ENCODE measurements at regions not wholly inside any gene's neighbourhood (a gene's known extent, or its start where the extent isn't known, plus 50 kb on each side); places are given as distances from the start of the nearest gene placed in this dataset.

DNA sequence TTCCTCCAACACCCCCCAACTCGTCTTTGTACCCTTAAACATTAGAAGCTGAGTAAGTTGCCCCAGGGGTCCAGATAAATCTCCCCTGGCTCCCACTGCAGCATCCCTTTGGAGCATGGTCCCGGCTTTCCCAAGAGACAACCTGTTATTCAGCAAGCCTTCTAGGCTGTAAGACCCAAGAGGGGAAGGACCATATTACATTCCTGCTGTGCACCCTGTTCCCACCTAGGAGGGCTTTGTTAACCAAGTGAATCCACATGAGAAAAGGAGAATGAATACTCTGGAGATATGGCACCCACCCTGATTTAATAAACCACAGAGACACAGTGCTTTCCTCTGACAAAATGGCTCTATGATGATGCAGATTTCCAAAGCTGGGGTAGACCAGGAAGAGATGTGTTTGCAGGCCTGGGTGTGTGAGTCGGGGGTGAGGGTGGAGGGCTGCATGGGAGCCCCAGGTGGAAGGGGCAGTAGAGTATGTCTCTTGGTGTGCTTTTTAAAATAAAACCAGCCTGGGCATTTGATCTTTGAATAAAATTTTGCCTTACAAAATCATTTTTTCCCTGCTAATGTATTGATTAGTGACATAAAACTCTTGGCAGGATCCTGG lies 325.2 kb downstream of the DRD1 start:
- DNase-seq (ENCODE audit: low spot score) = no peak
- H3K4me1 ChIP-seq (ENCODE audit: control insufficient read depth in 1 of 2, low read depth in 2 of 2) = no peaks in the 10 kb centered on the region
- H3K27ac ChIP-seq = no peak overlapping the region
- no peak for TF ChIP-seq CTCF (IDR thresholded peaks at IDR 0.05)
- no peaks in the 10 kb centered on the region for H3K27me3 ChIP-seq (replicated peaks; ENCODE audit: insufficient read depth)
- no peak for ATAC-seq (ENCODE audit: insufficient number of reproducible peaks, low FRiP score, low read depth)
- no peaks in the 10 kb centered on the region for H3K36me3 ChIP-seq
- no peak overlapping the region for H3K4me3 ChIP-seq
- H3K9me3 ChIP-seq = no peaks in the 10 kb centered on the region

DNA sequence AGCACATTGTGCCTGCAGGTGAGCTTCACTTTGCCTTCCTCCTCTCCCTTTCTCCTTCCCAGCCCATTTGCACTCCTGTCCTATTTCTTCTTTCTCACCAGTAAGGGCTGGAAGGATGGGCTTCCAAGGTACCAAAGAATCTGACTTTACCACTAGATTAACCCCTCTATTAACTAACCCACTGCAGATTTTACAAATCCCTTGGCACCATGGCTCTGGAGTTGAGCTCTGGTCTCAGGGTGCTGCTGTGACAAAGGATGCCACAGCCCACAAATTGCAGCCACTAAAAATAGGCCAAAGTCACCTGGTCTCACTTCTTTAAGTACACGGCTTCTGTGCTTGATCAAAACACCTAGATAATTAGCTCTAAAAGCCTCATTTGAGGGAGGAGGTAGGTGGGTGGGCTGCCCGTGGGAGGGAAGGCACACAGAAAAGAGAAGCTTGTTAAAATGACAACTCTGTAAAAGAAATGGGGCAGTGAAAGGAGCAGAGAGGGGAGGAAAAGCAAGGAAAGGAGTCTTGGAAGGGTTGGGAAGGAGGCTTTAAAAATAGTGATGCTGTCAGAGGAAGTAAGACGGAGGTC lies 327.4 kb downstream of the DRD1 start:
- no peaks in the 10 kb centered on the region for H3K9me3 ChIP-seq
- no peak overlapping the region for H3K27ac ChIP-seq
- no peaks in the 10 kb centered on the region for H3K4me1 ChIP-seq (ENCODE audit: control insufficient read depth in 1 of 2, low read depth in 2 of 2)
- H3K36me3 ChIP-seq = no peaks in the 10 kb centered on the region
- H3K27me3 ChIP-seq (replicated peaks; ENCODE audit: insufficient read depth) = no peaks in the 10 kb centered on the region
- no peak overlapping the region for H3K4me3 ChIP-seq
- DNase-seq (ENCODE audit: low spot score) (no peak), ATAC-seq (ENCODE audit: insufficient number of reproducible peaks, low FRiP score, low read depth) (no peak)
- no peak for TF ChIP-seq CTCF (IDR thresholded peaks at IDR 0.05)

DNA sequence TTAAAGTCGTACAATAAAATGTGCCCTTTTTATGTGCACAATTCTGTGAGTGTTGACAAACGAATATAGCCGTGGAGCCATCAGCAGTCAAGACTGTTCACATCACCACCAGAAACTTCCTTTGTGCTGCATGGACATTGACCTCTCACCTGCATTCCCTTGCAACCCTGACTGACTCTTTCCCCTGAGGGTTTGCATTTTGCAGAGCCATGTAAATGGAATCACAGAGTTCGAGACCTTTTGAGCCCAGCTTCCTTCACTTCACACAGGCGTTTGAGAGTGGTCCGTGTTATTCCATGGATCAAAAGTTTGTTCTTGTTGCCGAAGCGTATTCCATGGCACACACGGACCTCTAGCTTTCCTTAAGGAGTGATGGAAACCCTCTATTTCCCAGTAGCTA lies 328.2 kb downstream of the DRD1 start:
- no peak for ATAC-seq (ENCODE audit: insufficient number of reproducible peaks, low FRiP score, low read depth)

GRCh38 chr5:175113947-175114346 lies 330.0 kb downstream of the DRD1 start:
- H3K36me3 ChIP-seq = no peaks in the 10 kb centered on the region
- H3K27me3 ChIP-seq (replicated peaks; ENCODE audit: insufficient read depth) = no peaks in the 10 kb centered on the region
- H3K4me3 ChIP-seq = no peak overlapping the region
- no peak for TF ChIP-seq CTCF (IDR thresholded peaks at IDR 0.05)
- ATAC-seq (ENCODE audit: insufficient number of reproducible peaks, low FRiP score, low read depth) = no peak
- no peaks in the 10 kb centered on the region for H3K9me3 ChIP-seq
- no peaks in the 10 kb centered on the region for H3K4me1 ChIP-seq (ENCODE audit: control insufficient read depth in 1 of 2, low read depth in 2 of 2)
- no peak overlapping the region for H3K27ac ChIP-seq
- DNase-seq (ENCODE audit: low spot score) = no peak

More for the DNA sequence above, 328.2 kb downstream of the DRD1 start:
- H3K9me3 ChIP-seq = no peaks in the 10 kb centered on the region
- H3K4me3 ChIP-seq = no peak overlapping the region
- H3K27me3 ChIP-seq (replicated peaks; ENCODE audit: insufficient read depth) = no peaks in the 10 kb centered on the region
- TF ChIP-seq CTCF (IDR thresholded peaks at IDR 0.05) = no peak
- no peaks in the 10 kb centered on the region for H3K4me1 ChIP-seq (ENCODE audit: control insufficient read depth in 1 of 2, low read depth in 2 of 2)
- H3K27ac ChIP-seq = no peak overlapping the region
- no peak for DNase-seq (ENCODE audit: low spot score)
- H3K36me3 ChIP-seq = no peaks in the 10 kb centered on the region

- TF ChIP-seq CTCF (IDR thresholded peaks at IDR 0.05) = no peak
- H3K36me3 ChIP-seq = no peaks in the 10 kb centered on the region
- DNase-seq (ENCODE audit: low spot score) (no peak), ATAC-seq (ENCODE audit: insufficient number of reproducible peaks, low FRiP score, low read depth) (no peak)
- no peak overlapping the region for H3K4me3 ChIP-seq
- H3K27ac ChIP-seq = no peak overlapping the region
- H3K4me1 ChIP-seq (ENCODE audit: control insufficient read depth in 1 of 2, low read depth in 2 of 2) = no peaks in the 10 kb centered on the region
- no peaks in the 10 kb centered on the region for H3K9me3 ChIP-seq
- H3K27me3 ChIP-seq (replicated peaks; ENCODE audit: insufficient read depth) = no peaks in the 10 kb centered on the region
These were observed 334.8 kb downstream of the DRD1 start for GRCh38 chr5:175109058-175109755.

Measured in thoracic aorta (tissue), 2 donors.